ENCODE measurements at regions not wholly inside any gene's neighbourhood (a gene's known extent, or its start where the extent isn't known, plus 50 kb on each side); places are given as distances from the start of the nearest gene placed in this dataset.
"Not testable (repeated sequence)": the region's sequence is repeated elsewhere in the genome, so short reads cannot be mapped to it uniquely, and the experiment has no call there.

GRCh38 chr14:97113339-97113738 lies 316.2 kb downstream of the VRK1 start:
- intact Hi-C loops (cut with DNase I): no loop called here
- DNase-seq (ENCODE audit: low spot score): no peak

GRCh38 chr14:97116546-97116945 lies 319.4 kb downstream of the VRK1 start:
- no peak for DNase-seq (ENCODE audit: low spot score)
- intact Hi-C loops (cut with DNase I): no loop called here

GRCh38 chr14:97117693-97118092 lies 320.5 kb downstream of the VRK1 start:
- intact Hi-C loops (cut with DNase I): no loop called here

GRCh38 chr14:97120204-97120603 lies 323.0 kb downstream of the VRK1 start:
- no peak for DNase-seq (ENCODE audit: low spot score)

More at GRCh38 chr14:97117693-97118092, 320.5 kb downstream of the VRK1 start:
- DNase-seq (ENCODE audit: low spot score): no peak

GRCh38 chr14:97120611-97121031 lies 323.4 kb downstream of the VRK1 start:
- intact Hi-C loops (cut with DNase I): no loop called here
- no peak for DNase-seq (ENCODE audit: low spot score)

More at GRCh38 chr14:97120204-97120603, 323.0 kb downstream of the VRK1 start:
- intact Hi-C loops (cut with DNase I): no loop called here

GRCh38 chr14:97129639-97130038 lies 332.5 kb downstream of the VRK1 start:
- intact Hi-C loops (cut with DNase I): no loop called here
- no peak for DNase-seq (ENCODE audit: low spot score)

- intact Hi-C loops (cut with DNase I); DNase-seq (ENCODE audit: low spot score): not testable (repeated sequence)
Observed at GRCh38 chr14:97135847-97136246, 338.7 kb downstream of the VRK1 start.

- intact Hi-C loops (cut with DNase I): no loop called here
- DNase-seq (ENCODE audit: low spot score): no peak
Observed at GRCh38 chr14:97137705-97138104, 340.5 kb downstream of the VRK1 start.

- DNase-seq (ENCODE audit: low spot score): no peak
- intact Hi-C loops (cut with DNase I): no loop called here
Observed at GRCh38 chr14:97138801-97139200, 341.6 kb downstream of the VRK1 start.

GRCh38 chr14:97143011-97143410 lies 345.8 kb downstream of the VRK1 start:
- DNase-seq (ENCODE audit: low spot score): no peak
- intact Hi-C loops (cut with DNase I): no loop called here

GRCh38 chr14:97143456-97143855 lies 346.3 kb downstream of the VRK1 start:
- DNase-seq (ENCODE audit: low spot score): no peak
- intact Hi-C loops (cut with DNase I): no loop called here

- DNase-seq (ENCODE audit: low spot score); intact Hi-C loops (cut with DNase I): not testable (repeated sequence)
Observed at GRCh38 chr14:97148021-97148420, 350.8 kb downstream of the VRK1 start.

- no peak for DNase-seq (ENCODE audit: low spot score)
- intact Hi-C loops (cut with DNase I): no loop called here
Observed at GRCh38 chr14:97149775-97150174, 352.6 kb downstream of the VRK1 start.

GRCh38 chr14:97153527-97153926 lies 356.3 kb downstream of the VRK1 start:
- no peak for DNase-seq (ENCODE audit: low spot score)
- intact Hi-C loops (cut with DNase I): no loop called here

GRCh38 chr14:97155320-97155719 lies 358.1 kb downstream of the VRK1 start:
- intact Hi-C loops (cut with DNase I): no loop called here
- DNase-seq (ENCODE audit: low spot score): no peak

- DNase-seq (ENCODE audit: low spot score): no peak
- intact Hi-C loops (cut with DNase I): no loop called here
Observed at GRCh38 chr14:97155814-97156213, 358.6 kb downstream of the VRK1 start.

GRCh38 chr14:97156705-97157104 lies 359.5 kb downstream of the VRK1 start:
- DNase-seq (ENCODE audit: low spot score): no peak
- intact Hi-C loops (cut with DNase I): no loop called here

GRCh38 chr14:97158102-97158501 lies 360.9 kb downstream of the VRK1 start:
- intact Hi-C loops (cut with DNase I): no loop called here

GRCh38 chr14:97159124-97159523 lies 361.9 kb downstream of the VRK1 start:
- intact Hi-C loops (cut with DNase I): no loop called here
- DNase-seq (ENCODE audit: low spot score): no peak

More at GRCh38 chr14:97158102-97158501, 360.9 kb downstream of the VRK1 start:
- no peak for DNase-seq (ENCODE audit: low spot score)

GRCh38 chr14:97162621-97163020 lies 365.4 kb downstream of the VRK1 start:
- no peak for DNase-seq (ENCODE audit: low spot score)
- intact Hi-C loops (cut with DNase I): no loop called here

GRCh38 chr14:97164021-97164420 lies 366.8 kb downstream of the VRK1 start:
- intact Hi-C loops (cut with DNase I): no loop called here
- DNase-seq (ENCODE audit: low spot score): no peak

GRCh38 chr14:97166497-97166896 lies 369.3 kb downstream of the VRK1 start:
- DNase-seq (ENCODE audit: low spot score): no peak
- intact Hi-C loops (cut with DNase I): no loop called here
